ENCODE measurements at regions not wholly inside any gene's neighbourhood (a gene's known extent, or its start where the extent isn't known, plus 50 kb on each side); places are given as distances from the start of the nearest gene placed in this dataset.

DNA sequence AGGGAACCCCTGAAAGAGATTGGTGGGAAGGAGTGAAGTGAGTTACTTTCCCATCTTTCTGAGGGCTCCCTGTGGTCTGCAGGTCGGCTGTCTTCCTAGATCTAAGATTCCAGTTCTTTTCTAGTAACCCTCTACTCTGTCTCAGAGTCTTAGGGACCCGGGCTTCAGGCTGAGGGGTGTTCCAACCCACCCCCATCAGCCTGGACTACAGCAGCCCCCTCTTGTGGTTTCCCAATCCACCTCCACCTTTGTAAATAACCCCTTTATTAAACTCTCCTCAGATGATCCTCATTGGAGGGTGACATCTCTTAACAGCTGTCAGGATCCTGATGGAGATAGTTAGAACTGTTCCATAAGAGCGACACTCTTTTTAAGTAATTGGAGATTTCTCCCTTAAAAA, 300.4 kb downstream of the LRFN2 start:
- TF ChIP-seq POLR2A (IDR thresholded peaks at IDR 0.05; ENCODE audit: extremely low read depth, insufficient read length): no peak
- TF ChIP-seq, protein P1, sequence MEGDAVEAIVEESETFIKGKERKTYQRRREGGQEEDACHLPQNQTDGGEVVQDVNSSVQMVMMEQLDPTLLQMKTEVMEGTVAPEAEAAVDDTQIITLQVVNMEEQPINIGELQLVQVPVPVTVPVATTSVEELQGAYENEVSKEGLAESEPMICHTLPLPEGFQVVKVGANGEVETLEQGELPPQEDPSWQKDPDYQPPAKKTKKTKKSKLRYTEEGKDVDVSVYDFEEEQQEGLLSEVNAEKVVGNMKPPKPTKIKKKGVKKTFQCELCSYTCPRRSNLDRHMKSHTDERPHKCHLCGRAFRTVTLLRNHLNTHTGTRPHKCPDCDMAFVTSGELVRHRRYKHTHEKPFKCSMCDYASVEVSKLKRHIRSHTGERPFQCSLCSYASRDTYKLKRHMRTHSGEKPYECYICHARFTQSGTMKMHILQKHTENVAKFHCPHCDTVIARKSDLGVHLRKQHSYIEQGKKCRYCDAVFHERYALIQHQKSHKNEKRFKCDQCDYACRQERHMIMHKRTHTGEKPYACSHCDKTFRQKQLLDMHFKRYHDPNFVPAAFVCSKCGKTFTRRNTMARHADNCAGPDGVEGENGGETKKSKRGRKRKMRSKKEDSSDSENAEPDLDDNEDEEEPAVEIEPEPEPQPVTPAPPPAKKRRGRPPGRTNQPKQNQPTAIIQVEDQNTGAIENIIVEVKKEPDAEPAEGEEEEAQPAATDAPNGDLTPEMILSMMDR (IDR thresholded peaks at IDR 0.05; ENCODE audit: low read depth, low read length): no peak
- TF ChIP-seq MAX (IDR thresholded peaks at IDR 0.05; ENCODE audit: low read depth, low read length): no peak
- TF ChIP-seq MYC (IDR thresholded peaks at IDR 0.05; ENCODE audit: low read depth, low read length): no peak
- DNase-seq (ENCODE audit: low read depth): no peak
- no peak overlapping the region for H3K4me3 ChIP-seq (ENCODE audit: low read depth, low read length)

DNA sequence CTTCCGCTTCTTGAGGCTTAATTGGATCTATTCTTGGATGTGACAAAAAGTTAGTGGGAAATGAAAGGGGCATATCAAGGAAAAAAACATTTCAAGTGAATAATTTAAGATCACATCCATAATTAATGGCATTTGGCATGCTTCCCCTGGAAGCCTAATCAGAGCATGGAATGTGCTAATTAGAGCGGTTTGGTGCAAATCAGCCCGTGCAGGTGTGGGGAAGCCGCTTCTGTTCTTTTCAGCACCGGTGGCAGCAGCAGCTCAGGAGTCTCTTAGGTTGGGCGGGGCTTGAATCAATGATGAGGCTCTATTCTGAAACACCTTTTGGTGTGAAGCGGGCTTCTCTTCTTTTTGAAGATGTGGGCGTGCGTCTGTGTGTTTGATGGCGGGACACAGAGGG, 301.2 kb downstream of the LRFN2 start:
- TF ChIP-seq POLR2A (IDR thresholded peaks at IDR 0.05; ENCODE audit: extremely low read depth, insufficient read length): no peak
- no peak for TF ChIP-seq MAX (IDR thresholded peaks at IDR 0.05; ENCODE audit: low read depth, low read length)
- TF ChIP-seq, protein P1 (IDR thresholded peaks at IDR 0.05; ENCODE audit: low read depth, low read length): no peak
- TF ChIP-seq MYC (IDR thresholded peaks at IDR 0.05; ENCODE audit: low read depth, low read length): no peak
- no peak for DNase-seq (ENCODE audit: low read depth)
- H3K4me3 ChIP-seq (ENCODE audit: low read depth, low read length): no peak overlapping the region

- no peak overlapping the region for H3K4me3 ChIP-seq (ENCODE audit: low read depth, low read length)
- DNase-seq (ENCODE audit: low read depth): no peak
- TF ChIP-seq MYC (IDR thresholded peaks at IDR 0.05; ENCODE audit: low read depth, low read length) (no peak), POLR2A (IDR thresholded peaks at IDR 0.05; ENCODE audit: extremely low read depth, insufficient read length) (no peak), MAX (IDR thresholded peaks at IDR 0.05; ENCODE audit: low read depth, low read length) (no peak)
- TF ChIP-seq, protein P1 (IDR thresholded peaks at IDR 0.05; ENCODE audit: low read depth, low read length): no peak
These were observed 301.6 kb downstream of the LRFN2 start for GRCh38 chr6:40285535-40285934.

DNA sequence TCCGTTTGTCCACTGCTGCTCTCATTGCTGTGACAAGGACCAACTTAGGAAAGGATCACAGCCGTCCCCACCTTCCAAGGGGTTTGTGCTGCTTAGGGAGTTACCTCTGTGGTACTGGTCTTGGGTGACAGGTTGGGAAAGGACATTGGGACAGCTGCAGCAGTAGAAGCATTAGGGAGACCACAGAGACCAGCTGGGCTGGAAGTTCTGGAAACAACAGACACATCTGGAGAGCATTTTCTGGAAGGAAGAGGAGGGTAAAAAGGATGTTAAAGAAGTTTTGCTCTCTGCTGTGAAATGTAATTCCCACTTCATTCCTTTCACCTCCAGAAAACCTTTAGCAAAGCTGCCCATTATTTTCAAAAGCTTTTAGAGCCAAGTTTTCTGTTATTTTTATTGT, 304.2 kb downstream of the LRFN2 start:
- no peak for DNase-seq (ENCODE audit: low read depth)
- TF ChIP-seq, protein P1 (IDR thresholded peaks at IDR 0.05; ENCODE audit: low read depth, low read length): no peak
- TF ChIP-seq MAX (IDR thresholded peaks at IDR 0.05; ENCODE audit: low read depth, low read length) (no peak), MYC (IDR thresholded peaks at IDR 0.05; ENCODE audit: low read depth, low read length) (no peak), POLR2A (IDR thresholded peaks at IDR 0.05; ENCODE audit: extremely low read depth, insufficient read length) (no peak)
- no peak overlapping the region for H3K4me3 ChIP-seq (ENCODE audit: low read depth, low read length)

DNA sequence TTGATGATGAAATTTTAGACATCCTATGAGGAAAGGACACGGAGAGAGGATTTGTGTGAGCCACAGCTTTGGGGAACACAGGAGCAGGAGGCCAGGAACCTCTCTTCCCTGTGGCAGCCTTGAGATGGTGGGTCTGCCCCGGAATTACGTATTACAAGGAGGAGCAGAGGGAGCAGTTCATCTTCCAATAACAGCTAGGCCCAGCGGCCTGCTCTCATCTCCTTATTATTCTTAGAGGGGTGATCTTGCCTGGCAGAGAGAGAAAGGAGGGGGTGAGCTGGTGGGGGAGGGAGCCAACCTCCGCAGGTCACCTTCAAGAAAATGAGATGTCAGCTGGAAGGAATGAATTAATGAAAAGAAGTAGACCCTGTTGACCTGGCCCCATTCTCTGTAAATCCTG, 305.8 kb downstream of the LRFN2 start:
- no peak for TF ChIP-seq MAX (IDR thresholded peaks at IDR 0.05; ENCODE audit: low read depth, low read length)
- no peak for TF ChIP-seq POLR2A (IDR thresholded peaks at IDR 0.05; ENCODE audit: extremely low read depth, insufficient read length)
- TF ChIP-seq MYC (IDR thresholded peaks at IDR 0.05; ENCODE audit: low read depth, low read length): no peak
- TF ChIP-seq, protein P1 (IDR thresholded peaks at IDR 0.05; ENCODE audit: low read depth, low read length): no peak
- no peak overlapping the region for H3K4me3 ChIP-seq (ENCODE audit: low read depth, low read length)
- DNase-seq (ENCODE audit: low read depth): no peak

DNA sequence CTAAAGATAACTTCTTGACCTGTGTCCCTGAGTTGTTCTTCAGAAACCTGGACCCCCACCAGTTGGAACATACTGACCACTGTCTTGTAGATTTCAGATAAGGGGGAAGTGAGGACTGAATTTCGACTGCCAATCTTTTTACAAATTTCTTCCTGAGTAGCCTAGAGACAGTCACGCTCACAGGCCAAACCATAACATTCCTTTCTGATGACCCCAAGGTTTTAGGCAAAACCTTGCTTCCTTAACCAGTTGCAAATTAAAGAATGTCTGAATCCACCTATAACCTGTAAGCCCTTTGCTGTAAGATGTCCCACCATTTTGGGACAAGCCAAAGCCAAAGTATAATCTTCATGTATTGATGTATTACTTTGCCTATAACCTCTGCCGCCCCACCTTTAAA, 306.9 kb downstream of the LRFN2 start:
- no peak for DNase-seq (ENCODE audit: low read depth)
- TF ChIP-seq MYC (IDR thresholded peaks at IDR 0.05; ENCODE audit: low read depth, low read length) (no peak), MAX (IDR thresholded peaks at IDR 0.05; ENCODE audit: low read depth, low read length) (no peak), POLR2A (IDR thresholded peaks at IDR 0.05; ENCODE audit: extremely low read depth, insufficient read length) (no peak)
- TF ChIP-seq, protein P1 (IDR thresholded peaks at IDR 0.05; ENCODE audit: low read depth, low read length): no peak
- no peak overlapping the region for H3K4me3 ChIP-seq (ENCODE audit: low read depth, low read length)

Measured in NB4 (cell line).